WTC11 (cell line): ENCODE measurements at regions not wholly inside any gene's neighbourhood (a gene's known extent, or its start where the extent isn't known, plus 50 kb on each side); places are given as distances from the start of the nearest gene placed in this dataset.

Source experiments
- ATAC-seq: fragments of 200-7000 bp; cut with Tn5 transposase; 2 replicates; pipeline ENCODE4 v1.10.0; 2021; ENCODE audit warnings: mild to moderate bottlenecking, moderate library complexity
- CTCF ChIA-PET: fragments of 300-600 bp; sonication (Branson Sonifier 250); formaldehyde crosslinking; loops from one replicate; lab custom pipeline; 2021; ENCODE audit warnings: antibody characterized with exemption; lab: Charles Lee
- POLR2A ChIA-PET: fragments of 350-600 bp; sonication (Branson Sonifier 250); formaldehyde crosslinking; loops from one replicate; lab custom pipeline; 2021; ENCODE audit warnings: antibody characterized with exemption; lab: Charles Lee
- DNase-seq: peaks from one replicate; pipeline ENCODE4 v3.0.0; 2021; ENCODE audit warnings: low spot score
- H3K27ac Mint-ChIP-seq: 2 replicates; pipeline ENCODE4 v1.8.0; 2021; ENCODE audit warnings: mixed read lengths
- H3K27me3 Mint-ChIP-seq: 2 replicates; pipeline ENCODE4 v1.8.0; 2021; ENCODE audit warnings: low read depth, mild to moderate bottlenecking, moderate library complexity, mixed read lengths
- H3K36me3 Mint-ChIP-seq: 2 replicates; pipeline ENCODE4 v1.8.0; 2021; ENCODE audit warnings: mixed read lengths
- H3K4me1 Mint-ChIP-seq: 2 replicates; pipeline ENCODE4 v1.8.0; 2022; ENCODE audit warnings: mixed read lengths
- H3K4me3 Mint-ChIP-seq: 2 replicates; pipeline ENCODE4 v1.8.0; 2021; ENCODE audit warnings: mild to moderate bottlenecking, moderate library complexity, mixed read lengths
- H3K9me3 Mint-ChIP-seq: 2 replicates; pipeline ENCODE4 v1.8.0; 2021; ENCODE audit warnings: mixed read lengths
- ATF1 ChIP-seq: sonication (generic); formaldehyde crosslinking; IDR thresholded peaks from 2 replicates; pipeline ENCODE4 v1.8.1; 2023; ENCODE audit warnings: mild to moderate bottlenecking, moderate library complexity, missing genetic modification reagents
- ATF3 ChIP-seq: sonication (generic); formaldehyde crosslinking; conservative IDR thresholded peaks from 2 replicates; pipeline ENCODE4 v1.8.1; 2022; ENCODE audit warnings: mild to moderate bottlenecking, missing genetic modification reagents
- ATF6 ChIP-seq: sonication (generic); formaldehyde crosslinking; IDR thresholded peaks from 2 replicates; pipeline ENCODE4 v1.8.1; 2023; ENCODE audit warnings: mild to moderate bottlenecking, missing genetic modification reagents
- E2F4 ChIP-seq: sonication (generic); formaldehyde crosslinking; IDR thresholded peaks from 2 replicates; pipeline ENCODE4 v1.8.1; 2022; ENCODE audit warnings: low read depth, mild to moderate bottlenecking, moderate library complexity, missing genetic modification reagents, borderline replicate concordance
- FOXP4 ChIP-seq: sonication (generic); formaldehyde crosslinking; IDR thresholded peaks from 2 replicates; pipeline ENCODE4 v1.8.0; 2022; ENCODE audit warnings: mild to moderate bottlenecking, missing genetic modification reagents
- KAT7 ChIP-seq: sonication (generic); formaldehyde crosslinking; IDR thresholded peaks from 2 replicates; pipeline ENCODE4 v1.8.1; 2023; ENCODE audit warnings: missing genetic modification reagents, mild to moderate bottlenecking, borderline replicate concordance
- MAX ChIP-seq: sonication (generic); formaldehyde crosslinking; IDR thresholded peaks from 2 replicates; pipeline ENCODE4 v1.8.0; 2022; ENCODE audit warnings: mild to moderate bottlenecking, missing genetic modification reagents
- NFYB ChIP-seq: sonication (generic); formaldehyde crosslinking; conservative IDR thresholded peaks from 2 replicates; pipeline ENCODE4 v1.8.0; 2022; ENCODE audit warnings: low read depth, missing genetic modification reagents
- STAT6 ChIP-seq: sonication (generic); formaldehyde crosslinking; conservative IDR thresholded peaks from 2 replicates; pipeline ENCODE4 v1.8.1; 2023; ENCODE audit warnings: mild to moderate bottlenecking, low read depth, missing genetic modification reagents, moderate library complexity
- USF1 ChIP-seq: sonication (generic); formaldehyde crosslinking; IDR thresholded peaks from 2 replicates; pipeline ENCODE4 v1.8.0; 2022; ENCODE audit warnings: mild to moderate bottlenecking, missing genetic modification reagents
- ZBTB21 ChIP-seq: sonication (generic); formaldehyde crosslinking; IDR thresholded peaks from 2 replicates; pipeline ENCODE4 v1.8.1; 2023; ENCODE audit warnings: mild to moderate bottlenecking, missing genetic modification reagents, borderline replicate concordance
- ZNF281 ChIP-seq: sonication (generic); formaldehyde crosslinking; IDR thresholded peaks from 2 replicates; pipeline ENCODE4 v1.8.0; 2023; ENCODE audit warnings: mild to moderate bottlenecking, missing genetic modification reagents
- ZNF396 ChIP-seq: fragments of 250-450 bp; sonication (Bioruptor Pico); IDR thresholded peaks from 2 replicates; pipeline ENCODE4 v1.8.0; 2021; ENCODE audit warnings: mild to moderate bottlenecking, moderate library complexity, borderline replicate concordance
- ZNF416 ChIP-seq: fragments of 250-450 bp; sonication (Bioruptor Pico); IDR thresholded peaks from 2 replicates; pipeline ENCODE4 v1.9.0; 2021; ENCODE audit warnings: mild to moderate bottlenecking, inconsistent platforms
- ZNF425 ChIP-seq: fragments of 250-450 bp; sonication (Bioruptor Pico); conservative IDR thresholded peaks from 2 replicates; pipeline ENCODE4 v1.9.0; 2021; ENCODE audit warnings: mild to moderate bottlenecking

- Mint-ChIP-seq H3K4me1 (no peaks in the 10 kb centered on the region), H3K9me3 (no peaks in the 10 kb centered on the region), H3K36me3 (no peaks in the 10 kb centered on the region), H3K4me3 (no peak overlapping the region), H3K27ac (no peak overlapping the region), H3K27me3 (no peaks in the 10 kb centered on the region)
- DNase-seq (no peak), ATAC-seq (no peak)
- ChIA-PET CTCF (no interaction called here), POLR2A (no interaction called here)
- TF ChIP-seq ZBTB21 (CRISPR knock-in tag): no peak
- TF ChIP-seq E2F4 (CRISPR knock-in tag): no peak
- no peak for TF ChIP-seq USF1 (CRISPR knock-in tag)
- TF ChIP-seq ZNF396 (CRISPR knock-in tag): no peak
- no peak for TF ChIP-seq ZNF281 (CRISPR knock-in tag)
- TF ChIP-seq ATF6 (CRISPR knock-in tag): no peak
- TF ChIP-seq ATF1: no peak
Observed at GRCh38 chr10:128420623-128421022, 294.4 kb upstream of the MKI67 start.

- no peaks in the 10 kb centered on the region for H3K9me3 Mint-ChIP-seq
- no peaks in the 10 kb centered on the region for H3K36me3 Mint-ChIP-seq
- DNase-seq (no peak), ATAC-seq (no peak)
- POLR2A ChIA-PET: no interaction called here
- H3K4me3 Mint-ChIP-seq: no peak overlapping the region
- no peaks in the 10 kb centered on the region for H3K4me1 Mint-ChIP-seq
- no peak overlapping the region for H3K27ac Mint-ChIP-seq
- no peaks in the 10 kb centered on the region for H3K27me3 Mint-ChIP-seq
- CTCF ChIA-PET: no interaction called here
- TF ChIP-seq ZNF281 (CRISPR knock-in tag) (no peak), ATF3 (CRISPR knock-in tag) (no peak), ZNF416 (CRISPR knock-in tag) (no peak), MAX (no peak), STAT6 (CRISPR knock-in tag) (no peak), ZNF425 (CRISPR knock-in tag) (no peak), FOXP4 (CRISPR knock-in tag) (no peak), NFYB (CRISPR knock-in tag) (no peak), KAT7 (CRISPR knock-in tag) (no peak)
Observed at GRCh38 chr10:128421371-128422160, 295.3 kb upstream of the MKI67 start.
